HG03139 (cell line): ENCODE measurements at regions not wholly inside any gene's neighbourhood (a gene's known extent, or its start where the extent isn't known, plus 50 kb on each side); places are given as distances from the start of the nearest gene placed in this dataset.
"Not testable (repeated sequence)": the region's sequence is repeated elsewhere in the genome, so short reads cannot be mapped to it uniquely, and the experiment has no call there.

Experiments used
- ATAC-seq: cut with Tn5 transposase; IDR thresholded peaks from one replicate; pipeline ENCODE4 v1.9.1; 2021; ENCODE audit not compliant: unreplicated experiment

DNA sequence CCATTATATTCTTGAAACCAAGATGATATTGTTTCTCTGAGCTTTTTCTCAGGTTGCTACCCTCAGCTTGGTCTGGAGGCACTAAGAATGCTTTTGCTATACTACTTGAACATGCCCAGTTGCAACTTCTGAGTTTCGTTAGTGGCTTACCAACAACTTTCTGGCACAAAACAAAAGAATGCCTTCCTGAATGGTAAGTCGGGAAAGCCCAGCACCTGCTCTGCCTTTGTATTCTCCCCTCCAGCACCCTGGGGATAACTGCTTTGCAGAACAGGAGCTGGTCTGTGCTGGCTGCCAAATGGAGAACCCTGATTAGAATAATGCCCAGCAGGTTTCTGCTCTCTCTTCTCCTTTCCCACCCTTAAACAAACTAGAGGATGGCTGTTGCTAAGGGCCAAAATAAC, 149.3 kb downstream of the TGFB2 start:
- ATAC-seq = no peak

DNA sequence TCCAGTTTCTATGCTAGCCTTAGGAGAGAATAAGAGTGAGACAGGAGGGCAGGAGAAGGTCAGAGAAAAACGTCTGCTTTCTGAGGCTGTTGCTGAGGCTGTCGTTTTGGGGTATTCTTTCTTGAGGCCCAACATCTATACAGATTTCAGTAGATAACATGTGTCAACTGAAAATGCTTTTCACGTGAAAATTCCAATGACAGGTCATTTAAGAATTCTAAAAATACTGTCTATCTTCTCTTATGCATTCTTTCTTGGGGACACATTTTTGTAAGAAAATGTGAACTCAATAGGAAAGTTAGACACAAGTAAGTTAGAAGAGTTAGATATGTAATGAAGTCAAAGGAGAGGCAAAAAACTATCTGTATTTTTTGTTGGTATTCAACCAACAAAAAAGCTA, 150.8 kb downstream of the TGFB2 start:
- ATAC-seq = no peak

DNA sequence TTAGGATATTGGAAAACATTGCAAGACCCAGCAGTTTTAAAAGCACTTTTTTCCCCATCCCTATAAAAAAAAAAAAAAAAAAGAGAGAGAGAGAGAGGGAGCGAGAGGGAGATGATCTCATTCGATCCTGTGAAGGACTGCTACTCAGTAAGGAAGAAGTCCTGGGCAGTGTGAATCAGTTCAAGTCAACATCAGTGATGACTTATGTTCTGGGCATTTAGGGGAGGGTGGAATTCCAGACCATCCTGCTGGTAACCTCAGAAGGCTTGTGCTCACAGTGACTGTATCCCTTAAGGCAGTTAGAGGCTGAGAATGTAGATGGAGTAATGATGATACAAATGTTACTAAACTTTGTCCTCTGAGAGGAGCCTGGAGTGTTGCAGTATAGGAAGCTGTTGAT, 151.4 kb downstream of the TGFB2 start:
- no peak for ATAC-seq

DNA sequence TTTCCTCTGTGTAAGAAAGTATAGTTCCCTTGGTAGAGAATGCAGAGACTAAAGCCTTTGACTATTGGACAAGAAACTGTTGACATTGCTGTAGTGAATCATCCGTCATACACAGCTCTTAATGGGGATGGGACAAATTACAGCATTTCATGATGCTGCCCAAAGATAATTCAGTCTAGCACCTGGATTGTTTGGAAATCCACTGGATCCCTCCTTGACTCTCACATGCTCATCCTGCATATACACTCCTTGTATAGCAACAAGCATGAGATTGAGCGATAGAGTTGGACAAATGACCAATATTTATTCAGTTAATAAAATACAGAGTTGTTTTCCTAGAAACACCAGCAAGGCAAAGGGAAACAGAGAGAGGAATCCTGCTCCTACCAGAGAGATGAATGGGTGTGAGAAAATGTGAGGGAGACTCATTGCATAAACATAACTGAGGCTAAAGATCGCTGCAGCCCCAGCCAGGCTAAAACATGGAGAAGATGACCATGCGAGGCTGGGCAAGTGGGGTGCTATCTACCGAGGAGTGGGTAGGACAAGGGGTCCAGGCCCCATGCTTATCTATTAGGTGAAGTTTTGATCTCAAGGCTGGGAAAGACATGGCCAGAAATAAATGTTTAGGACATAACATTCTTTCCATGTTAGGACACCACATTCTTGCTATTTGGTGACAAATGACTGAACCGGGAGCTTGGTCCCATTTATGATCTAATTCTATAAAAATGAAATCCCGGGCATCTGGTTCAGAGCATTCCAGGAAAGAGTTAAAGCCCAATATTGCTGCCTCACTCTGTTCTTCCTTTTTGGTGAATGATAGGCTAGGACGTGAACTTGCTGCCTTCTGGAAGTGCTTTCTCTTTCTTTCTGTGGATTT, 153.2 kb downstream of the TGFB2 start:
- no peak for ATAC-seq

DNA sequence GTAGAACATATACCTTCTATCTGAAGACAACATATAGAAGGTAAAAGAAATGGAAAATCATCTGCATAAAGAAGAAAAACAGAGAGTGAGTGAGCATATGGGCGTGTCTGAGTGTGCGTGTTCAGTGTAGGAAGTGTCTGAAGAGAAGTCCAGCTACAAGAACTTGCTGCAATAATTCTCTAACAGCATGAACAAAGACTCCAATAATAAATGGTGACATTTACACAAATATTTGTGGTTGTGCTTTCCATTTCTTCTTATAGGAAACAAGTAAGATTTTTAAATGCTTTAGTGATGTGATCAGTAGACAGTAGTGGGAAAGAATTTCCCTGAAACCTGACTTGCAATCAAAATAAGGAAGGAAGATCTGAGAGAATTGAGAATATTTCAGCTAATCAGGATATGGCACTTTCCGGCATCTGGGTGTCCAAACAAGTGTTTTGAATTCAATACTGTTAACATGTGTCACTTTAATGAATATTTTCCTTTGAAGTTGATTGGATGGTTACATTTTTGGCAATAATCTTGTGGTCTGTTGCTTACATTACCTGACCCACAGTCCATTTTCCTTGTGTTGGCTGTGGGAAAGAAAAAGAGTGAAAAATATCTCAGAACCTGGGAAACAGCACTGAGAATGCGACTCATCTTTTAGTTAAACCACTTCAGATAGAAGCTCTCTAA, 154.0 kb downstream of the TGFB2 start:
- ATAC-seq = no peak

DNA sequence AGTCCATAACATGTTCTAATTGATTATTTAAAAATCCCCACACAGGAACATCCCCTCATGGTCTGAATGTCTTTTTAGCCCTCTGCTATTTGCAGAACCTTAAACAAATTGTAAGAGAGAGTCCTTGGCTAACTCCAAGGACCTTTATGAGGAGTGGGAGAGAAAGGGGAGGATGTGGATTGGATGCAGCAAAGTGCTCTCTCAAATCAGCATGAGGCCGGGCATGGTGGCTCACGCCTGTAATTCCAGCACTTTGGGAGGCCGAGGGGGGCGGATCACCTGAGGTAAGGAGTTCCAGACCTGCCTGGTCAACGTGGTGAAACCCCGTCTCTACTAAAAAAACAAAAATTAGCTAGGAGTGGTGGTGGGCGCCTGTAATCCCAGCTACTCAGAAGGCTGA, 154.8 kb downstream of the TGFB2 start:
- ATAC-seq = no peak

DNA sequence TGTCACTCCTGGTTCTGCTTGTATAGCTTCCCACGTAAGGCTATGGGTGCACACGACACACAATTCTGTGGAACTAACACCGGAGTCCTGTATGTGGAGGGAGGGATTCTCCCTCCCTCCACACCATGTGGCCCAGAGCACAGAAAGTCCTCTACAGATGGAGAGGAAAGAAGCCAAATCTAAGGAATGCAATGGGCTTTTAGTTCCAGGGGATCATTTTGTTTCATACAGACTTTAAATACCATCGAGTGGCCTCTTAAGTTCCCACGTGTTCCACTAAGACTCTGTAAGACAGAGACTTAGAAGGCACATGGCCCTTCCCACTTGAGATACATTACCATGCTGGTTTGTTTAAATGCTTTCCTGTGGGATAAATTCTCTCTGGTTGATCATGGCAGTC, 156.0 kb downstream of the TGFB2 start:
- no peak for ATAC-seq

DNA sequence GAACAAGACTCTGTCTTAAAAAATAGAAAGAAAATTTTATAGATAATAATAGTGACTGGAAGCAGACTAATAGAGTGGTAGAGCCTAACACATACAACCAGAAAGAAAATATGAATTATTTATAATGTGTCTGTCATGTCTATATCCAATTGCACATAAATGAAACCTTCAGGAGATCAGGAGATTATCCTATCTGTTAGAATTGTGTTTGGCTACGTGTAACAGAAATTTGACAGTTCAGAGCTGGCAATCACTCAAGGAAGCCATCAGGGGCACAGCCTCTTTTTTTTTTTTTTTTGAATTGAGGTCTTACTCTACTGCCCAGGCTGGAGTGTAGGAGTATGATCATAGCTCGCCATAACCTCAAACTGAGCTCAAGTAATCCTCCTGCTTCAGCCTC, 157.2 kb downstream of the TGFB2 start:
- no peak for ATAC-seq

DNA sequence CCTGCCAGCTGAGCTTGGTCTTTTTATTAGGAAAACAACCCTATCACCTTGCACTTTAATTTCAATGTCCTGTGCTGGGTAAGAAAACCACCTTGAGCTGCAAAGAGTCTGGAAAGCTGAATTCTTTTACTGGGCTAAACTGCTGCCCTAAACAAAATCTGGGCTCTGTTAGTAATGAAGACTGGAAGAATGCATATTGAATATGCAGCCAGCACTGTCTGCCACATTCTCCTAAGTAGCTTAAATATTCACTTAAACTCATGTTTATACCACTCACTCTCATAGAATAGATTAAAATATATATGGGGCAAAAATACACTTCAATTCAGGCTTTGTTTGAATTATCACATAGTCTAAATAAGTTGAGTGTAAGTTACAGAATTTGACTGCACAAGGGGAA, 158.0 kb downstream of the TGFB2 start:
- ATAC-seq = no peak

DNA sequence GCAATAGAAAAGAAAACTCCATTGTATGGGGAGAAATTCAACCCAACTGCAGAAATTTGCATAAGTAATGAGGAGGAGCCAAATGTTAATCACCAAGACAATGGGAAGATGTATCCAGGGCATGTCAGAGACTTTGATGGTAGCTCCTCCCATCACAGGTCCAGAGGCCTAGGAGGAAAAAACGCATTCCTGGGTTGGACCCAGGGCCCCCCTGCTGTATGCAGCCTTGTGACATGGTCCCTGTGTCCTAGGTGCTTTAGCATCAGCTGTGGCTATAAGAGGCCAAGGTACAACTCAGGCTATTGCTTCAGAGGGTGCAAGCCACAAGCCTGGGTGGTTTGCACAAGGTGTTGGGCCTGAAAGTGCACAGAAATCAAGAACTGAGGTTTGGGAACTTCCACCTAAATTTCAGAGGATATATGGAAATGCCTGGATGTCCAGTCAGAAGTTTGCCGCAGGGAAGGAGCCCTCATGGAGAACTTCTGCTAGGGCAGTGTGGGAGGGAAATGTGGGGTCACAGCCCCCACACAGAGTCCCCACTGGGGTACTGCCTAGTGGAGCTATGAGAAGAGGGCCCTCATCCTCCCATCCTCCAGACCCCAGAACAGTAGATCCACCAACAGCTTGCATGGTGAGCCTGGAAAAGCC, 162.3 kb downstream of the TGFB2 start:
- no peak for ATAC-seq

DNA sequence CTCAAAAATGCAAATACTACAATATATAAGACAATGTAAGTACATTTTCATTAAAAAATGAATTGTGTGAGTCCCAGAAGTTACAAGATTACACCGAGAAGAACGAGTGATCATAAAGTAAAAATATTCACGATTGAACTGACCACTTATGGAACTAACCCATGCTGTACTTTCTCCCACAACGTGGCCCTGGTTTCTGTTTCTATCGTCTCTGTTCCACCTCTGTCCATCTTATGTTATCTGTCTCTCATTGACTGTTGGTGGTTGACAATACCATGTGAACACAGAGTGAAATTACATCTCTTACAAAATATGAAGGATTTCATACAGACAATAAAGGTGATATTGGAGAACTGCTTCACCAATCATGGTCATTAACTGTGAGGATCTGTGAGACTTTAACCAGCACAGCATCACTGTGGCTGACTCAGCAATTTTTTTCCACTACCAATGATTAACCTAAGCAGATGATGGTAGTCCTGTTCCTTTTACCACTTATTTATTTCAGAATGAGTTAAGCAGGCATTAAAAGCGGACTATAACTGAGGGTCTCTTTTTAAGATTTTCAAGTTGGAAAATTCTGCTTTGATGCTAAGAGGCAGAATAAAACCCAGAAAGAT, 165.1 kb downstream of the TGFB2 start:
- no peak for ATAC-seq

DNA sequence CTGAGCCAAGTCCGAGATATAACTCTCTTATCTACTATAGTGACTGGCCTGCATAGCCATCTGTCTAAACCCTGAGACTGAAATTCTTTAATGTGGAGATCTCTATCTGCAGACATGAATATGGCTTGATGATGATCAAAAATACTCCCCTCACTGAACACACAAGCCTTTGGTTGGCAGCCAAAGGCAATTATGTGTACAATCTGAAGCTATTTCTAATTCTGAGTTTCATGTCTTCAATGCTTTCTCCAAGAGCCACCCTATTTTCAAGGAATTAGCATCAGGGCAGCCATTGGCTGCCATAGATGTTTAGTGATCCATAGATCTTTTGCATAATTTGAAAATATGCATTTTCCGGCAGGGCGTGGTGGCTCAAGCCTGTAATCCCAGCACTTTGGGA, 168.2 kb downstream of the TGFB2 start:
- no peak for ATAC-seq

DNA sequence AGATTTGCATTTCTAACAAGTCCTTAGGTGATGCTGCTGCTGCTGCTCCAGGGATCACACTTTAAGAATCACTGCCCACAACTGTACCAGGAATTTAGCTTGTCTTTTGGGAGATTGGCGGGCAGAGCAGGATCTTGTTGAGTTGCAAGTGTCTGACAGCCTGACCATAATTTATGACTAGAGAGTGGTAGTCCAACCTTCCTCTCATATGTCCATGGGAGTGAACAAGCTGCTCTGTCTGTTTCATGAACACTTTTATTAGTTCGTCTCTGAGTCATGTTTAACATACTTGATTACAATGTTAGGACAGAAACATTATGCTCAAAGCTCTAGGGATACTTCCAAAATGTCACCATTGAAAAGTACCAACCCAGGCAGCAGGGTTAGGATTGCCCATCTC, 169.6 kb downstream of the TGFB2 start:
- no peak for ATAC-seq

DNA sequence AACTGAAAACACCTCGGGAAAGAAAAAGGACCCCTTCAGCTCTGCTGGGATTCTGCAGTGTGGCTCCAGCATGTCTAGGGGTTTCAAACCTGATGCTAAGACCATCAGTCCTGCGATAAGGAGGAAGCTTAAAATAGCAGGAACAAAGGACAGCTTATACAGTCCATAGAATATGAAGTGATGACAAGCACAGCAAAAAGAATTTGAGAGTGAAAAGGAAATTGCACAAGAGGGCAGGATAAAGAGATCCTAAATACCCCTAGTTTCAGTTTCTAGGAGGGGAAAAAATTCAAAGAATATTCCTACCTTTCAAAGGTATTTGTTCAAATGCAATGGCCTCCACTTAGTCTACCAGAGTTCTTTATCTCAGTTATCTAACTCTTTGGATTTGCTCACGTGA, 171.4 kb downstream of the TGFB2 start:
- ATAC-seq = no peak

DNA sequence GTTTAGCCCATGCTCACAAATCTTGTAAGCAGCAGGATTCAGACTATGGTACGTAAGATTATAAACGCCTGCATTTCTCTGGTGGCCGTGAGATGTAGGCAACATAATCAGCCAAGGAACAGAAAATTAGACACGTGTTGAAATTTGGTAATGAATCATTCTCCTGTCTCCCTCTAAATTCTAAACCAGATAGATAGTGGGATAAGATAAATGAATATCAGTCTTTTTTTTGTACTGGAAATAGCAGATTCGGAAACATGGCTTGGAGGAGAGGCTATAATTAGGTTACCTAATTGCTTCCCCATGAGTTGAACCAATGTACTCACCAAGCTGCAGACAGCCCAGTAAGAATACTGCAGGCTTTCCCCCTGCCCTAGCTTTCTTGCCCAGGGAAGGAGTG, 172.3 kb downstream of the TGFB2 start:
- no peak for ATAC-seq

DNA sequence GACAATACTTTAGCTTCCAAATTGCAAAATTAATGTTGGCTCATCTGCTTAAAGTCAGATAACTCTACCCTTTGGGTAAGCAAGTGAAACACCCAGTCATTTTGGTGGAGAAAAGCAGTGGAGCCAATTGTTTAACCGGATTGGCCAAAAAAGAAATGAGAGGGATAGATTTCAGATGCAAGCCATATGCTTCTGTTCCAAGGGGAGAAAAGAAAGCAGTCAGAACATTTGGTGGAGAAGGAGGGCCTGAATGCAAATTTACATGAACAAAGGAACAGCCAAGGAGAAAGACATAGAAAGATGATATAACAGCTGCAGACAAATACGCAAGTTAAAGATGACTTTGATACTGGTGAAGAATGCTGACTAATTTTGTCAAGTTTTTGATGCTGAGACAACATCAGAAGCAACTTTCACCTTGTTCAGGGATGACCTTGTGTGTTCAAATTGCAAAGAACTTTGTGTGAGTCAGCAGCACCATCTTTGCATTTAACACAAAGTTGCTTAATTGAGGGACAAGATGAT, 173.1 kb downstream of the TGFB2 start:
- no peak for ATAC-seq

DNA sequence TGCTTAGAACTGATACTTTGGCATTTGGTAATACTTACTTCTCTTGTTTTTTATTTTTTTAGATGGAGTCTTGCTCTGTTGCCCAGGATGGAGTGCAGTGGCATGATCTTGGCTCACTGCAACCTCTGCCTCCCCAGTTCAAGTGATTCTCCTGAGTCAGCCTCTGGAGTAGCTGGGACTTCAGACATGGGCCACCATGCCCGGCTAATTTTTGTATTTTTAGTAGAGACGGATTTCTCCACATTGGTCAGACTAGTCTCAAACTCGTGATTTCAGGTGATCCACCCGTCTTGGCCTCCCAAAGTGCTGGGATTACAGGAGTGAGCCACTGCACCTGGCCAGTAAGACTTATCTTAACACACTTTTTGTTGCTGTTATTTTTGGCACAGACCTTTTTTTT, 175.5 kb downstream of the TGFB2 start:
- not testable (repeated sequence) for ATAC-seq

DNA sequence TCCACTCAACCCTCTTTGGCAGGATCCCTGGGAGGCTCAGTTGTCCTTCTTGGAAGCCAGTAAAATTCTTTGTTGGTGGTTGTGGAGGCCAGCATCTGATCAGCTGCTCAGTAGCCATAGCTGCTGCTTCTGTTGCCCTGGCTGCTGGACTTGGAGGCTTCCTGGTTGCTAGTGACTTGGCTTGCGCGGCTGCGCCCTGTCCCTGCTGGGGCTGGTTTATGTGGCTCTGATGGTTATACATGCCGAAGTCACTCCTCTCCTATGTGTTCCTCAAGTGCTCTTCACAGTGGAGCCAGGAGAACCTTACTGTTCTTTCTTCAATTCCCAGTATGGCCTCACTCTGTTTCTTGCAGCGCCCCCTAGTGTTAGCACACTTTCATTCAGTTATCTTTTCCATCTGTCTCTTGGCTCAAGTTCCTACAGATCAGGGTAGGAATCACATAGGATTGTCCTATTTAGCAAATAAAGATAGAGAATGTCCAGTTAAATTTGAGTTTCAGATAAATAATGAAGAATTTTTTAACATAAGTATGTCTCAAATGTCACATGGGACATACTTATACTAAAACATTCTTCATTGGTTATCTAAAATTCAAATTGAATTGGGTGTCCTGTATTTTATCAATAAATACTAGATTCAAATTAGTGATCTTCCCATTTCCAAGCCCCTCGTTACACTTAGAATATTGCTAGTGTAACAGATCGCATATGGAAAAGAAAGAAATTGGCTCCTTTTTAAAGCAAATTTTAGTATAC, 176.5 kb downstream of the TGFB2 start:
- no peak for ATAC-seq

DNA sequence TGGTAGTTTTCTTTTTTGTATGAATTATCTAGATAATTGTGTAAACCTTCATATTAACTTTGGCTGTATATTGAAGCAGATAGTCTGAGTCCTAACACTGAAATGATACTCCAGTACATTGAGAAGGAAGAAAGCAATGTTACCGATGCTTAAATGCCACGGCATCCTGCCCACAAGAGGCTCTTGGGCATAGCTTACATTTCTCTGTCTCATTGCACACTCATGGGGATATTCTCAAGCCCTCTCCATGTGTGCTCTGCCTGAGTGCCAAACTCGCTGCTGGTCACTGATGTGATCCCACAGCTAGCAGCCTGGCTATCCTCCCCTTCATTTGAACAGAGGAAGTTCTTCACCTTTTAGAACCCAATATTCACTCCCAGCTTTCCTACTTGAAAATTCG, 179.4 kb downstream of the TGFB2 start:
- no peak for ATAC-seq

DNA sequence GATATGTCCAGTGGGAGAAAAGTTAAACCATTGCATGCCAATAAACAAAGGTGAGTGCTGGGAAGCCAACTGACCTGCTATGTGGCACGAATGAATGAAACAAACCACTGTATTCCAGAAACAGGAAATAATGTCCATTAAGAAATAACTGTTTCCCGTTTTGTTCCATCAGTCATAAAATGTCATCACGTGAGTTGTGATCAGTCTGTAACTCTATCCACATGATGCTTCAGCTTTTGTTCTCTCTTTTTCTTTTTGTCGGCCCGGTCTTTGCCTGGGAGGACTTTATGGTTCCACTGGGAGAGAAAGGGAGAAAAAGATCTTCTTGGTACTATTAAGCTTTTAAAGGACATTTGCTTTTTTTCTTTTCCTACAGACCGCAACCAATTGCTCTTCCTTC, 179.9 kb downstream of the TGFB2 start:
- no peak for ATAC-seq
